A673 (cell line): ENCODE measurements at regions not wholly inside any gene's neighbourhood (a gene's known extent, or its start where the extent isn't known, plus 50 kb on each side); places are given as distances from the start of the nearest gene placed in this dataset.

Source experiments
- EZH2 ChIP-seq: fragments of 200-600 bp; sonication (generic); IDR thresholded peaks from 2 replicates; pipeline ENCODE4 v1.6.1; 2017; ENCODE audit warnings: borderline replicate concordance, low read depth, mild to moderate bottlenecking, mixed read lengths, antibody characterized with exemption, low read length; ENCODE audit not compliant: poor library complexity, severe bottlenecking
- TF ChIP-seq, protein P1 (sequence below): fragments of 300-800, 200-600 bp; sonication (generic); conservative IDR thresholded peaks from 2 replicates; pipeline ENCODE4 v1.5.1; 2017; ENCODE audit warnings: low read depth, mild to moderate bottlenecking, antibody characterized with exemption, low read length, moderate library complexity, mixed read lengths

DNA sequence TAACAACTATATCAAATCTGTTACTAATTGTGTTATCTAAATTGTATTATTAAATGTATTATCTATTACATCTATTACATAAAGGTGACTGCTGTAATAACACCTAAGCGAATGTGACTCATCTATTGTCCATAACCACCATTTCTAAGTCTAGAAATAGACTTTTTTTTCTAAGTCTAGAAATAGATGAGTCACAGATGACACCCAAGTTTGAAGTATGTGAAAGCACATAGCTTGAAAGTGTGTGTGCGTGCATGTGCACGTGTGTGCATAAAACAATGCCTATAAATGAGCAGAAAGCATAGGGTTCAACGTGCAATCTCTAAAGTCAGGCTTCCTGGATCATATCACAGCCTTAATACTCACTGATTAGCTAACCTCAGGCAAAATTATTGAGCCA lies 451.3 kb upstream of the USP15 start:
- TF ChIP-seq, protein P1, sequence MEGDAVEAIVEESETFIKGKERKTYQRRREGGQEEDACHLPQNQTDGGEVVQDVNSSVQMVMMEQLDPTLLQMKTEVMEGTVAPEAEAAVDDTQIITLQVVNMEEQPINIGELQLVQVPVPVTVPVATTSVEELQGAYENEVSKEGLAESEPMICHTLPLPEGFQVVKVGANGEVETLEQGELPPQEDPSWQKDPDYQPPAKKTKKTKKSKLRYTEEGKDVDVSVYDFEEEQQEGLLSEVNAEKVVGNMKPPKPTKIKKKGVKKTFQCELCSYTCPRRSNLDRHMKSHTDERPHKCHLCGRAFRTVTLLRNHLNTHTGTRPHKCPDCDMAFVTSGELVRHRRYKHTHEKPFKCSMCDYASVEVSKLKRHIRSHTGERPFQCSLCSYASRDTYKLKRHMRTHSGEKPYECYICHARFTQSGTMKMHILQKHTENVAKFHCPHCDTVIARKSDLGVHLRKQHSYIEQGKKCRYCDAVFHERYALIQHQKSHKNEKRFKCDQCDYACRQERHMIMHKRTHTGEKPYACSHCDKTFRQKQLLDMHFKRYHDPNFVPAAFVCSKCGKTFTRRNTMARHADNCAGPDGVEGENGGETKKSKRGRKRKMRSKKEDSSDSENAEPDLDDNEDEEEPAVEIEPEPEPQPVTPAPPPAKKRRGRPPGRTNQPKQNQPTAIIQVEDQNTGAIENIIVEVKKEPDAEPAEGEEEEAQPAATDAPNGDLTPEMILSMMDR, result no peak
- no peak for TF ChIP-seq EZH2
